Skin epidermis (tissue), 12 donors: ENCODE measurements at regions not wholly inside any gene's neighbourhood (a gene's known extent, or its start where the extent isn't known, plus 50 kb on each side); places are given as distances from the start of the nearest gene placed in this dataset.

Source experiments
- H3K27ac ChIP-seq, 21 experiments: fragments of 200-600 bp; sonication (generic) in 11 of 21; one replicate each; pipeline ENCODE4 v1.5.0; 2020; ENCODE audit warnings: mild to moderate bottlenecking in 3 of 21, inconsistent platforms in 2 of 21, moderate library complexity in 2 of 21
- H3K4me3 ChIP-seq, 7 experiments: fragments of 200-600 bp; sonication (generic) in 2 of 7; one replicate each; pipeline ENCODE4 v1.5.0; 2020; ENCODE audit warnings: inconsistent platforms in 2 of 7, mild to moderate bottlenecking in 2 of 7, moderate library complexity in 1 of 7

GRCh38 chr11:131109257-131109656 lies 193.0 kb upstream of the SNX19 start:
- Histone ChIP-seq H3K4me3 (no peak overlapping the region), H3K27ac (no peak overlapping the region)

- H3K4me3 ChIP-seq = no peak overlapping the region
Measured at GRCh38 chr11:131109790-131110189, 193.5 kb upstream of the SNX19 start.

GRCh38 chr11:131111775-131112174 lies 195.5 kb upstream of the SNX19 start:
- no peak overlapping the region for H3K4me3 ChIP-seq

More at GRCh38 chr11:131109790-131110189, 193.5 kb upstream of the SNX19 start:
- no peak overlapping the region for H3K27ac ChIP-seq

GRCh38 chr11:131118247-131118646 lies 202.0 kb upstream of the SNX19 start:
- Histone ChIP-seq H3K27ac (no peak overlapping the region), H3K4me3 (no peak overlapping the region)

More at GRCh38 chr11:131111775-131112174, 195.5 kb upstream of the SNX19 start:
- no peak overlapping the region for H3K27ac ChIP-seq

GRCh38 chr11:131121426-131122333 lies 205.4 kb upstream of the SNX19 start:
- no peak overlapping the region for H3K27ac ChIP-seq

GRCh38 chr11:131122448-131122847 lies 206.2 kb upstream of the SNX19 start:
- H3K4me3 ChIP-seq = no peak overlapping the region
- no peak overlapping the region for H3K27ac ChIP-seq

More at GRCh38 chr11:131121426-131122333, 205.4 kb upstream of the SNX19 start:
- no peak overlapping the region for H3K4me3 ChIP-seq

GRCh38 chr11:131129474-131129873 lies 213.2 kb upstream of the SNX19 start:
- Histone ChIP-seq H3K27ac (no peak overlapping the region), H3K4me3 (no peak overlapping the region)

- H3K4me3 ChIP-seq = no peak overlapping the region
- no peak overlapping the region for H3K27ac ChIP-seq
Measured at GRCh38 chr11:131135611-131136010, 219.3 kb upstream of the SNX19 start.

- Histone ChIP-seq H3K27ac (no peak overlapping the region), H3K4me3 (no peak overlapping the region)
Measured at GRCh38 chr11:131136486-131136885, 220.2 kb upstream of the SNX19 start.

- Histone ChIP-seq H3K4me3 (no peak overlapping the region), H3K27ac (no peak overlapping the region)
Measured at GRCh38 chr11:131137046-131137445, 220.8 kb upstream of the SNX19 start.

GRCh38 chr11:131138731-131139130 lies 222.5 kb upstream of the SNX19 start:
- no peak overlapping the region for H3K27ac ChIP-seq

GRCh38 chr11:131145791-131146190 lies 224.6 kb upstream of the NTM start:
- Histone ChIP-seq H3K4me3 (no peak overlapping the region), H3K27ac (no peak overlapping the region)

More at GRCh38 chr11:131138731-131139130, 222.5 kb upstream of the SNX19 start:
- no peak overlapping the region for H3K4me3 ChIP-seq

- H3K27ac ChIP-seq = no peak overlapping the region
Measured at GRCh38 chr11:131146827-131147490, 223.5 kb upstream of the NTM start.

GRCh38 chr11:131154351-131154750 lies 216.1 kb upstream of the NTM start:
- Histone ChIP-seq H3K27ac (no peak overlapping the region), H3K4me3 (no peak overlapping the region)

More at GRCh38 chr11:131146827-131147490, 223.5 kb upstream of the NTM start:
- H3K4me3 ChIP-seq = no peak overlapping the region

- no peak overlapping the region for H3K27ac ChIP-seq
- H3K4me3 ChIP-seq = no peak overlapping the region
Measured at GRCh38 chr11:131157678-131158077, 212.7 kb upstream of the NTM start.

- no peak overlapping the region for H3K27ac ChIP-seq
Measured at GRCh38 chr11:131160846-131161245, 209.6 kb upstream of the NTM start.

GRCh38 chr11:131163613-131164012 lies 206.8 kb upstream of the NTM start:
- Histone ChIP-seq H3K4me3 (no peak overlapping the region), H3K27ac (no peak overlapping the region)

More at GRCh38 chr11:131160846-131161245, 209.6 kb upstream of the NTM start:
- no peak overlapping the region for H3K4me3 ChIP-seq

- Histone ChIP-seq H3K4me3 (no peak overlapping the region), H3K27ac (no peak overlapping the region)
Measured at GRCh38 chr11:131165036-131165435, 205.4 kb upstream of the NTM start.

GRCh38 chr11:131168839-131169713 lies 201.3 kb upstream of the NTM start:
- no peak overlapping the region for H3K27ac ChIP-seq
- H3K4me3 ChIP-seq = no peak overlapping the region

- Histone ChIP-seq H3K4me3 (no peak overlapping the region), H3K27ac (no peak overlapping the region)
Measured at GRCh38 chr11:131172011-131172410, 198.4 kb upstream of the NTM start.
